K562 (cell line): ENCODE measurements at regions not wholly inside any gene's neighbourhood (a gene's known extent, or its start where the extent isn't known, plus 50 kb on each side); places are given as distances from the start of the nearest gene placed in this dataset.

Experiments used
- ATAC-seq: fragments of 200-7000 bp; cut with Tn5 transposase; 3 replicates; pipeline ENCODE4 v1.9.1; 2020; ENCODE audit warnings: moderate library complexity
- BruUV-seq: library from RNA; stranded (reverse); fragments of 400-500 nt; replicated peaks from 2 replicates; lab custom pipeline; 2021; lab: Mats Ljungman, UMichigan
- CTCF ChIA-PET: fragments of 300-600 bp; formaldehyde crosslinking; extraction: SDS; loops from one replicate; lab custom pipeline; 2021; ENCODE audit warnings: low intra/inter-chr PET ratio; lab: Yijun Ruan, JAX
- POLR2A ChIA-PET: fragments of 300-600, 350-650 bp; sonication (Branson Sonifier 250); formaldehyde crosslinking; extraction: SDS; loops from one replicate; lab custom pipeline; 2021; ENCODE audit warnings: antibody characterized with exemption, inconsistent platforms; lab: Yijun Ruan, JAX
- DNase-seq, 4 experiments: peaks; one replicate each; pipeline versions ENCODE4 v3.0.0 to v3.0.0-alpha.2; 2011 to 2018; ENCODE audit warnings: low spot score in 3 of 4, mixed read lengths in 3 of 4; ENCODE audit errors: extremely low read depth in 1 of 4
- FAIRE-seq: peaks from 2 replicates; lab custom pipeline; 2011; peaks lifted over from hg19 to GRCh38; lab: Jason Lieb, UNC
- H2AFZ ChIP-seq: 2 replicates; pipeline ENCODE4 v1.6.0; 2011; ENCODE audit warnings: low read depth, low read length, control low read depth, inconsistent platforms
- H3K27ac ChIP-seq: fragments of 200-600 bp; 3 replicates; pipeline ENCODE4 v1.8.0; 2011; ENCODE audit warnings: low read depth, mild to moderate bottlenecking, control low read depth, inconsistent platforms, low read length, moderate library complexity, mixed read lengths; ENCODE audit errors: extremely low read depth
- H3K27me3 ChIP-seq, 2 experiments: fragments of 300-600 bp in 1 of 2; 2 replicates in 1 of 2; 3 replicates in 1 of 2; pipeline versions ENCODE4 v1.6.0 to v1.8.0; 2011; ENCODE audit warnings: inconsistent platforms in 2 of 2, low read length in 2 of 2, mild to moderate bottlenecking in 1 of 2, mixed read lengths in 1 of 2, moderate library complexity in 1 of 2; ENCODE audit not compliant: control insufficient read depth in 2 of 2, insufficient read depth in 2 of 2
- H3K36me3 ChIP-seq: fragments of 300-600 bp; 3 replicates; pipeline ENCODE4 v1.8.0; 2011; ENCODE audit warnings: mild to moderate bottlenecking, low read length, inconsistent platforms; ENCODE audit not compliant: control insufficient read depth, insufficient read depth
- H3K4me1 ChIP-seq, 2 experiments: fragments of 200-600 bp in 1 of 2; replicated peaks in 1 of 2; 2 replicates in 1 of 2; 3 replicates in 1 of 2; pipeline versions ENCODE4 v1.5.1 to v1.8.0; 2011; ENCODE audit warnings: inconsistent platforms in 2 of 2, low read length in 2 of 2, mild to moderate bottlenecking in 1 of 2, mixed read lengths in 1 of 2, moderate library complexity in 1 of 2; ENCODE audit not compliant: control insufficient read depth in 2 of 2, insufficient read depth in 2 of 2
- H3K4me2 ChIP-seq: 2 replicates; pipeline ENCODE4 v1.6.1; 2011; ENCODE audit warnings: low read length, control low read depth, inconsistent platforms, mixed read lengths; ENCODE audit not compliant: insufficient read depth
- H3K4me3 ChIP-seq: fragments of 200-600 bp; sonication (generic), shearing (Covaris generic); 2 replicates; pipeline ENCODE4 v1.5.1; 2016; ENCODE audit warnings: control low read depth, inconsistent platforms
- H3K79me2 ChIP-seq: fragments of 200-600 bp; 3 replicates; pipeline ENCODE4 v1.8.0; 2011; ENCODE audit warnings: low read length, inconsistent platforms; ENCODE audit not compliant: control insufficient read depth, insufficient read depth
- H3K9ac ChIP-seq, 2 experiments: 2 replicates each; pipeline versions ENCODE4 v1.6.0 to v1.6.1; 2011; ENCODE audit warnings: low read depth in 2 of 2, low read length in 2 of 2, control low read depth in 1 of 2, inconsistent platforms in 1 of 2, mild to moderate bottlenecking in 1 of 2, mixed read lengths in 1 of 2; ENCODE audit not compliant: insufficient read depth in 1 of 2
- H3K9me1 ChIP-seq: one replicate; pipeline ENCODE4 v1.6.0; 2011; ENCODE audit warnings: inconsistent platforms, mild to moderate bottlenecking, low read length, moderate library complexity; ENCODE audit not compliant: control insufficient read depth, insufficient read depth
- H3K9me3 ChIP-seq: replicated peaks from 2 replicates; pipeline ENCODE4 v1.5.1; 2011; ENCODE audit warnings: low read depth, low read length, inconsistent platforms; ENCODE audit not compliant: control insufficient read depth, insufficient read depth
- H4K20me1 ChIP-seq: replicated peaks from 2 replicates; pipeline ENCODE4 v1.6.1; 2011; ENCODE audit warnings: low read length, inconsistent platforms, mixed read lengths; ENCODE audit not compliant: control insufficient read depth, insufficient read depth
- C11orf30 ChIP-seq: fragments of 450-650 bp; IDR thresholded peaks from 2 replicates; pipeline ENCODE4 v1.6.1; 2016; ENCODE audit warnings: low read depth, mild to moderate bottlenecking
- CREB5 ChIP-seq: fragments of 250-450 bp; sonication (Bioruptor Pico); IDR thresholded peaks from 2 replicates; pipeline ENCODE4 v1.5.0; 2020; ENCODE audit warnings: mild to moderate bottlenecking
- HMG20A ChIP-seq: fragments of 450-650 bp; formaldehyde crosslinking; conservative IDR thresholded peaks from 2 replicates; pipeline ENCODE4 v1.4.0; 2020; ENCODE audit warnings: mild to moderate bottlenecking, mixed read lengths
- NFXL1 ChIP-seq: fragments of 450-650 bp; formaldehyde crosslinking; IDR thresholded peaks from 2 replicates; pipeline ENCODE4 v1.4.0; 2021; ENCODE audit warnings: mild to moderate bottlenecking
- SAFB2 ChIP-seq: fragments of 200-400 bp; formaldehyde crosslinking; IDR thresholded peaks from 2 replicates; pipeline ENCODE4 v1.6.1; 2018; ENCODE audit warnings: borderline replicate concordance, low read length, low read depth, moderate library complexity; ENCODE audit not compliant: severe bottlenecking
- SPI1 ChIP-seq: IDR thresholded peaks from 2 replicates; pipeline ENCODE4 v1.6.1; 2011; ENCODE audit warnings: low read depth, low read length, control low read depth, borderline replicate concordance
- SRSF9 ChIP-seq: fragments of 200-400 bp; formaldehyde crosslinking; IDR thresholded peaks from 2 replicates; pipeline ENCODE4 v1.6.1; 2017; ENCODE audit warnings: low read depth, low read length, borderline replicate concordance
- TFE3 ChIP-seq: fragments of 450-650 bp; formaldehyde crosslinking; IDR thresholded peaks from 2 replicates; pipeline ENCODE4 v1.4.0; 2020; ENCODE audit warnings: mild to moderate bottlenecking, mixed read lengths
- ZNF41 ChIP-seq: fragments of 250-450 bp; sonication (Bioruptor Pico); conservative IDR thresholded peaks from 2 replicates; pipeline ENCODE4 v1.4.0; 2020; ENCODE audit warnings: mild to moderate bottlenecking
- ZNF57 ChIP-seq: fragments of 450-650 bp; formaldehyde crosslinking; IDR thresholded peaks from 2 replicates; pipeline ENCODE4 v1.4.0; 2020; ENCODE audit warnings: mild to moderate bottlenecking, moderate library complexity
- ZNF764 ChIP-seq: fragments of 250-450 bp; sonication (Bioruptor Pico); IDR thresholded peaks from 2 replicates; pipeline ENCODE4 v1.4.0; 2020; ENCODE audit warnings: low read depth, mild to moderate bottlenecking, moderate library complexity
- WGBS: fragments of 100-300 bp; shearing (Covaris generic); methylation state at CpG from one replicate; pipeline ENCODE4 v1.1.6; 2016; ENCODE audit warnings: low coverage, mixed read lengths; ENCODE audit not compliant: insufficient coverage; ENCODE audit errors: missing lambda C conversion rate; 5-methylcytosine and 5-hydroxymethylcytosine counted together
- in situ Hi-C: fragments of 300-500 bp; cut with MboI; formaldehyde crosslinking; loops from 4 replicates; pipeline ENCODE4 v1.15.0; 2018; ENCODE audit warnings: inconsistent platforms, mixed read lengths
- intact Hi-C: fragments of 100-400 bp; cut with micrococcal nuclease; formaldehyde crosslinking; loops from 2 replicates; pipeline ENCODE4 v1.14.2; 2022

GRCh38 chr18:27619090-27619772 is 434.1 kb upstream of the CHST9 start:
- Histone ChIP-seq H3K27ac (no peak overlapping the region), H4K20me1 (no peaks in the 10 kb centered on the region), H3K9ac (no peak overlapping the region), H3K36me3 (no peaks in the 10 kb centered on the region), H3K9me1 (no peaks in the 10 kb centered on the region), H3K9me3 (no peaks in the 10 kb centered on the region), H2AFZ (no peak overlapping the region), H3K79me2 (no peaks in the 10 kb centered on the region), H3K4me3 (no peak overlapping the region), H3K4me1 (no peaks in the 10 kb centered on the region), H3K4me2 (no peak overlapping the region), H3K27me3 (no peaks in the 10 kb centered on the region)
- no peak for FAIRE-seq
- POLR2A ChIA-PET, result no interaction called here
- in situ Hi-C loops, result no loop called here
- ATAC-seq, result no peak
- no peak for DNase-seq
- no TSS peak for BruUV-seq
- CTCF ChIA-PET, result no interaction called here
- under 1% methylated on average over 6 of the region's 6 CpGs for WGBS
- intact Hi-C loops, result no loop called here
- TF ChIP-seq ZNF57, result no peak
- no peak for TF ChIP-seq ZNF41 (CRISPR knock-in tag)
- no peak for TF ChIP-seq NFXL1
- no peak for TF ChIP-seq C11orf30
- TF ChIP-seq HMG20A, result no peak
- TF ChIP-seq SAFB2, result no peak
- TF ChIP-seq TFE3 (CRISPR knock-in tag), result no peak
- TF ChIP-seq ZNF764, result no peak
- no peak for TF ChIP-seq SRSF9
- no peak for TF ChIP-seq SPI1
- no peak for TF ChIP-seq CREB5 (CRISPR knock-in tag)
